ENCODE measurements at regions not wholly inside any gene's neighbourhood (a gene's known extent, or its start where the extent isn't known, plus 50 kb on each side); places are given as distances from the start of the nearest gene placed in this dataset.

GRCh38 chr5:106140101-106140500, 1530.6 kb downstream of the EFNA5 start:
- TF ChIP-seq CTCF (IDR thresholded peaks at IDR 0.05), result no peak
- TF ChIP-seq EZH2 (IDR thresholded peaks at IDR 0.05; ENCODE audit: borderline replicate concordance, insufficient read depth, low read depth, low read length, poor library complexity, severe bottlenecking), result no peak
